Suprapubic skin (tissue), 3 donors: ENCODE measurements at regions not wholly inside any gene's neighbourhood (a gene's known extent, or its start where the extent isn't known, plus 50 kb on each side); places are given as distances from the start of the nearest gene placed in this dataset.

ENCODE experiments used
- CTCF ChIP-seq, 2 donors: fragments of 200-600 bp in 1 of 2; fragments of 450-650 bp in 1 of 2; sonication (generic) in 1 of 2; IDR thresholded peaks; one replicate each; pipeline ENCODE4 v1.5.1; 2016 to 2019; ENCODE audit warnings: antibody characterized with exemption in 2 of 2, mild to moderate bottlenecking in 1 of 2, moderate library complexity in 1 of 2
- POLR2AphosphoS5 ChIP-seq, 3 donors: sonication (generic); formaldehyde crosslinking; IDR thresholded peaks; one replicate each; pipeline ENCODE4 v1.6.1; 2017; ENCODE audit warnings: antibody characterized with exemption in 3 of 3

GRCh38 chr2:134083548-134083947, 170.3 kb upstream of the MGAT5 start:
- TF ChIP-seq POLR2AphosphoS5 (IDR thresholded peaks at IDR 0.05) = no peak
- no peak for TF ChIP-seq CTCF (IDR thresholded peaks at IDR 0.05)
